Gastroesophageal sphincter (tissue), 3 donors: ENCODE measurements at regions not wholly inside any gene's neighbourhood (a gene's known extent, or its start where the extent isn't known, plus 50 kb on each side); places are given as distances from the start of the nearest gene placed in this dataset.

Experiments used
- POLR2A ChIP-seq, 2 donors: fragments of 450-650 bp; IDR thresholded peaks; one replicate each; pipeline ENCODE4 v1.6.1; 2017; ENCODE audit warnings: antibody characterized with exemption in 2 of 2, mild to moderate bottlenecking in 2 of 2, moderate library complexity in 1 of 2
- TF ChIP-seq, protein P1 (sequence below), 4 experiments: fragments of 200-600 bp in 2 of 4; fragments of 450-650 bp in 2 of 4; sonication (generic) in 1 of 4; IDR thresholded peaks; one replicate each; pipeline ENCODE4 v1.5.1; 2017 to 2019; ENCODE audit warnings: antibody characterized with exemption in 4 of 4, mild to moderate bottlenecking in 2 of 4, moderate library complexity in 2 of 4

DNA sequence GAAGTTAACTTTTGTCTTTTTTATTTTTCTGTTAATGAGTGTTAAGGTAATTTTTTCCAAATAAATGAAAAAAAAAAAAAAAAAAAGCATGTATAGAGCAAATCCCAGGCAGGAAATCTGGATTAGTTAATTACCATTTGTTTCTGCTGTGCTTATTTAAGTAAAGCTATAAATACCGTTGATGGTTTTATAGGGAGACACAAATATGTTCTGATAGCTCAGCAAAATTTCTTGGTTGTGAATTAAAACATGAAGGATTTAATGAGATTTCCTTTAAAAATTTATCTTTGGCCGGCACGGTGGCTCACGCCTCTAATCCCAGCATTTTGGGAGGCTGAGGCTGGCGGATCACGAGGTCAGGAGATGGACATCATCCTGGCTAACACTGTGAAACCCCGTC is 189.4 kb downstream of the CD109 start:
- TF ChIP-seq POLR2A (IDR thresholded peaks at IDR 0.05) = no peak
- TF ChIP-seq, protein P1, sequence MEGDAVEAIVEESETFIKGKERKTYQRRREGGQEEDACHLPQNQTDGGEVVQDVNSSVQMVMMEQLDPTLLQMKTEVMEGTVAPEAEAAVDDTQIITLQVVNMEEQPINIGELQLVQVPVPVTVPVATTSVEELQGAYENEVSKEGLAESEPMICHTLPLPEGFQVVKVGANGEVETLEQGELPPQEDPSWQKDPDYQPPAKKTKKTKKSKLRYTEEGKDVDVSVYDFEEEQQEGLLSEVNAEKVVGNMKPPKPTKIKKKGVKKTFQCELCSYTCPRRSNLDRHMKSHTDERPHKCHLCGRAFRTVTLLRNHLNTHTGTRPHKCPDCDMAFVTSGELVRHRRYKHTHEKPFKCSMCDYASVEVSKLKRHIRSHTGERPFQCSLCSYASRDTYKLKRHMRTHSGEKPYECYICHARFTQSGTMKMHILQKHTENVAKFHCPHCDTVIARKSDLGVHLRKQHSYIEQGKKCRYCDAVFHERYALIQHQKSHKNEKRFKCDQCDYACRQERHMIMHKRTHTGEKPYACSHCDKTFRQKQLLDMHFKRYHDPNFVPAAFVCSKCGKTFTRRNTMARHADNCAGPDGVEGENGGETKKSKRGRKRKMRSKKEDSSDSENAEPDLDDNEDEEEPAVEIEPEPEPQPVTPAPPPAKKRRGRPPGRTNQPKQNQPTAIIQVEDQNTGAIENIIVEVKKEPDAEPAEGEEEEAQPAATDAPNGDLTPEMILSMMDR (IDR thresholded peaks at IDR 0.05) = no peak
